ENCODE measurements at regions not wholly inside any gene's neighbourhood (a gene's known extent, or its start where the extent isn't known, plus 50 kb on each side); places are given as distances from the start of the nearest gene placed in this dataset.

DNA sequence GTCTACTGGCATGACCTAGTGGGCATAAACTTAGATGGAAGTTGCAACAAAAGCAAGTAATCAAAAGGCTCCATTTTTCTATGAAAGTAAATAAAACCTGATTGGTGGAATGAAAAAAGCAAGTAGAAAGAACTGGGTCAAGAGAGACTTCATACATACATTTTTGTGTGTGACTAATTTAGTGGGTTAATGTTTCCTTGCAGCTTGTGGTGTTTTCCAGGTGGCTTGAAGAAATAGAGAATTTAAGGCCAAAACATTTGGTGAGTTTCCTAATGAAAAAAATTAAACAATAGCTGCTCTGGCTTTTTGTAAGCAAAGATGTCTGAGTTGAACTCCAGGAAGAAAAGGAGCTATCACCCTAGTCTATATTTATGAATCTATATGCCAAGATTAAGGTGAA, 71.0 kb downstream of the ZC3H11B start:
- no peak overlapping the region for H3K4me2 ChIP-seq
- peaks cover 5% of the 10 kb centered on the region; the same call in 1 of the 3 replicates for H3K4me1 ChIP-seq
- DNase-seq (ENCODE audit: low read depth in 1 of 2, low spot score in 1 of 2) (no peak), ATAC-seq (no peak), FAIRE-seq (no peak)
- CTCF ChIA-PET = interaction anchor here (1.3 to 1.8 kb wide), 2 partner anchors 10 to 26 kb away, joined by 5 to 6 read pairs; no protein-coding TSS in a partner anchor
- TF ChIP-seq, protein P1, sequence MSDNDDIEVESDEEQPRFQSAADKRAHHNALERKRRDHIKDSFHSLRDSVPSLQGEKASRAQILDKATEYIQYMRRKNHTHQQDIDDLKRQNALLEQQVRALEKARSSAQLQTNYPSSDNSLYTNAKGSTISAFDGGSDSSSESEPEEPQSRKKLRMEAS (IDR thresholded peaks at IDR 0.05) = no peak
- TF ChIP-seq RFX5 (IDR thresholded peaks at IDR 0.05) (no peak), EHF (CRISPR knock-in tag; IDR thresholded peaks at IDR 0.05) (no peak), RAD21 (conservative IDR thresholded peaks at IDR 0.05 in 1 of 2, IDR thresholded peaks at IDR 0.05 in 1 of 2) (no peak), TFCP2L1 (CRISPR knock-in tag; IDR thresholded peaks at IDR 0.05) (no peak), MYC (IDR thresholded peaks at IDR 0.05; ENCODE audit: borderline replicate concordance, low read length) (no peak)
- no peak overlapping the region for H3K27ac ChIP-seq
- no peak overlapping the region for H3K4me3 ChIP-seq
- POLR2A ChIA-PET = no interaction called here
- H3K9me3 ChIP-seq = no peaks in the 10 kb centered on the region

DNA sequence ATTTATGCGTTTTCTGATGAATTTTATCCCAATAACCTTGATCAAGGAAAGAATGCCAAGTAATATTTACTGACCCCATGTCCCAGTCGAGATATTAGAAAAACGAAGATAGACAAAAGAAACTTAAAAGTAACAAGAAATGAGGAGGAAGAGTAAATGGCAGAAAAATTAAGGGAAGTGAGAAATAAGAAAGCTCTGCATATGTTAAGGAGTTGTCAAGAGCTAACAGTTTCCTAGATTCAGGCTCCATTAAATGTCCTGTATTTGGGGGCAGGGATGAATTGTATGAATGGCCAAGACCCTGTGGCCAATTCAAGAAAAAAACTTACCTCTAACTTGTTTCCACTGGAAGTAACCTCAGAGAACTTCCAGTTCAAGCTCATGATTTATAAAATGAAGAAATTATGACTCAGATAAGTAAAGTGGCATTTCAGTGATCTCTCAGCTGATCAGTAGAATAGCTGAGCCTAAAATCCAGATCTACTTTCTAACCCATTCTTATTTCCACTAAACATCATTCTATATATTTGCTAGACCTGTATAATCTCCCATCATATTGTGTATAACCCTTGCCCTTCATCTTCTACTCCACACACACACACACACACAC, 73.2 kb downstream of the ZC3H11B start:
- peaks cover 5% of the 10 kb centered on the region; the same call in 1 of the 3 replicates for H3K4me1 ChIP-seq
- no peak for TF ChIP-seq FOSL2 (IDR thresholded peaks at IDR 0.05)
- TF ChIP-seq FOSL2 (CRISPR knock-in tag; IDR thresholded peaks at IDR 0.05) = no peak
- no peak for TF ChIP-seq RAD21 (conservative IDR thresholded peaks at IDR 0.05 in 1 of 2, IDR thresholded peaks at IDR 0.05 in 1 of 2)
- TF ChIP-seq MAZ (IDR thresholded peaks at IDR 0.05; ENCODE audit: borderline replicate concordance, low read depth, low read length) = no peak
- TF ChIP-seq NR3C1 (IDR thresholded peaks at IDR 0.05) = no peak
- TF ChIP-seq EHF (CRISPR knock-in tag; IDR thresholded peaks at IDR 0.05) = no peak
- TF ChIP-seq RCOR1 (IDR thresholded peaks at IDR 0.05; ENCODE audit: low read depth, low read length) = no peak
- TF ChIP-seq, protein P2, sequence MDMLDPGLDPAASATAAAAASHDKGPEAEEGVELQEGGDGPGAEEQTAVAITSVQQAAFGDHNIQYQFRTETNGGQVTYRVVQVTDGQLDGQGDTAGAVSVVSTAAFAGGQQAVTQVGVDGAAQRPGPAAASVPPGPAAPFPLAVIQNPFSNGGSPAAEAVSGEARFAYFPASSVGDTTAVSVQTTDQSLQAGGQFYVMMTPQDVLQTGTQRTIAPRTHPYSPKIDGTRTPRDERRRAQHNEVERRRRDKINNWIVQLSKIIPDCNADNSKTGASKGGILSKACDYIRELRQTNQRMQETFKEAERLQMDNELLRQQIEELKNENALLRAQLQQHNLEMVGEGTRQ (IDR thresholded peaks at IDR 0.05) = no peak
- TF ChIP-seq HOXB5 (CRISPR knock-in tag; IDR thresholded peaks at IDR 0.05) = no peak
- no peak for TF ChIP-seq RARB (CRISPR knock-in tag; IDR thresholded peaks at IDR 0.05)
- TF ChIP-seq NPAS2 (CRISPR knock-in tag; IDR thresholded peaks at IDR 0.05; ENCODE audit: borderline replicate concordance) = no peak
- TF ChIP-seq TFCP2L1 (CRISPR knock-in tag; IDR thresholded peaks at IDR 0.05) = no peak
- TF ChIP-seq FOSB (CRISPR knock-in tag; IDR thresholded peaks at IDR 0.05) = no peak
- ChIA-PET CTCF (interaction anchor here (1.2 to 1.8 kb wide), 2 partner anchors 13 to 28 kb away, joined by 3 to 5 read pairs; no protein-coding TSS in a partner anchor), POLR2A (interaction anchor here (1.5 kb wide), 1 partner anchor 16 kb away, joined by 3 read pairs; no protein-coding TSS in a partner anchor)
- no peak overlapping the region for H3K27ac ChIP-seq
- no peak overlapping the region for H3K4me2 ChIP-seq
- WGBS (ENCODE audit: missing lambda C conversion rate) = 13% methylated on average over 3 of the region's 3 CpGs
- no peaks in the 10 kb centered on the region for H3K9me3 ChIP-seq
- ATAC-seq = no peak
- no peak overlapping the region for H3K4me3 ChIP-seq
- no peak for FAIRE-seq
- no peak for DNase-seq (ENCODE audit: low read depth in 1 of 2, low spot score in 1 of 2)

DNA sequence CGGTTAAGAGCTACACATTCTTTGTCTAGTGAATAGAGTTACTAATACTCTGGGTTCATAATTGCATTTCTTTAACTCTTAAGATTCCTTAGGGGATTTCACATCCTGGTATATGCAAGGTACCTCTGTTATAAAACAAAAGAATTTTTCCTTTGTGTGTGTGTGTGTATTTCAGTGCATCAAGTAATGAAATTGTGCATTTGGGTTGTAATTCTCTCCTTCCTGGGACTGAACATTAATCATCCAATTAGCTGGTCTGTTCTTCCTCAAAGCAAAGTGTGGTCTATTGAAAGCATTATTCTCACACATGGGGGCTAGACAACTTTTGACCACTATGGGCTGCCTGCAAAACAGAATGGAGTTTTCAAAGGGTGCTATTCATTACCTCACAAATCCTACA, 74.0 kb downstream of the ZC3H11B start:
- POLR2A ChIA-PET = no interaction called here
- no peak for FAIRE-seq
- TF ChIP-seq ZNF302 (CRISPR knock-in tag; IDR thresholded peaks at IDR 0.05) = no peak
- TF ChIP-seq TFCP2L1 (CRISPR knock-in tag; IDR thresholded peaks at IDR 0.05) = no peak
- TF ChIP-seq ESRRA (IDR thresholded peaks at IDR 0.05; ENCODE audit: borderline replicate concordance, low read length) = no peak
- no peak for TF ChIP-seq HDAC2 (IDR thresholded peaks at IDR 0.05)
- TF ChIP-seq PHF8 (IDR thresholded peaks at IDR 0.05; ENCODE audit: borderline replicate concordance, low read depth) = no peak
- TF ChIP-seq, protein P3, sequence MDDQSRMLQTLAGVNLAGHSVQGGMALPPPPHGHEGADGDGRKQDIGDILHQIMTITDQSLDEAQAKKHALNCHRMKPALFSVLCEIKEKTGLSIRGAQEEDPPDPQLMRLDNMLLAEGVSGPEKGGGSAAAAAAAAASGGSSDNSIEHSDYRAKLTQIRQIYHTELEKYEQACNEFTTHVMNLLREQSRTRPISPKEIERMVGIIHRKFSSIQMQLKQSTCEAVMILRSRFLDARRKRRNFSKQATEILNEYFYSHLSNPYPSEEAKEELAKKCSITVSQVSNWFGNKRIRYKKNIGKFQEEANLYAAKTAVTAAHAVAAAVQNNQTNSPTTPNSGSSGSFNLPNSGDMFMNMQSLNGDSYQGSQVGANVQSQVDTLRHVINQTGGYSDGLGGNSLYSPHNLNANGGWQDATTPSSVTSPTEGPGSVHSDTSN (IDR thresholded peaks at IDR 0.05) = no peak
- TF ChIP-seq TP53 (CRISPR knock-in tag; IDR thresholded peaks at IDR 0.05) = no peak
- TF ChIP-seq FOXS1 (CRISPR knock-in tag; IDR thresholded peaks at IDR 0.05) = no peak
- TF ChIP-seq, protein P2 (IDR thresholded peaks at IDR 0.05) = no peak
- TF ChIP-seq, protein P4, sequence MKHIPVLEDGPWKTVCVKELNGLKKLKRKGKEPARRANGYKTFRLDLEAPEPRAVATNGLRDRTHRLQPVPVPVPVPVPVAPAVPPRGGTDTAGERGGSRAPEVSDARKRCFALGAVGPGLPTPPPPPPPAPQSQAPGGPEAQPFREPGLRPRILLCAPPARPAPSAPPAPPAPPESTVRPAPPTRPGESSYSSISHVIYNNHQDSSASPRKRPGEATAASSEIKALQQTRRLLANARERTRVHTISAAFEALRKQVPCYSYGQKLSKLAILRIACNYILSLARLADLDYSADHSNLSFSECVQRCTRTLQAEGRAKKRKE (CRISPR knock-in tag; IDR thresholded peaks at IDR 0.05; ENCODE audit: low read depth) = no peak
- no peak for TF ChIP-seq EHMT2 (IDR thresholded peaks at IDR 0.05; ENCODE audit: low read depth)
- TF ChIP-seq EP300 (IDR thresholded peaks at IDR 0.05) = no peak
- no peak for TF ChIP-seq SMC3 (IDR thresholded peaks at IDR 0.05)

More for the DNA sequence above, 74.0 kb downstream of the ZC3H11B start:
- no peak overlapping the region for H3K4me2 ChIP-seq
- CTCF ChIA-PET = no interaction called here
- H3K4me1 ChIP-seq = 0 out of 3 replicates have a peak, but pooled peaks cover 3% of the 10 kb centered on the region
- WGBS (ENCODE audit: missing lambda C conversion rate) = 88% methylated on average over 1 of the region's 1 CpG
- ATAC-seq (no peak), DNase-seq (ENCODE audit: low read depth in 1 of 2, low spot score in 1 of 2) (no peak)
- no peaks in the 10 kb centered on the region for H3K9me3 ChIP-seq
- no peak overlapping the region for H3K4me3 ChIP-seq
- H3K27ac ChIP-seq = no peak overlapping the region

Data from A549 (cell line).